ENCODE measurements at regions not wholly inside any gene's neighbourhood (a gene's known extent, or its start where the extent isn't known, plus 50 kb on each side); places are given as distances from the start of the nearest gene placed in this dataset.

DNA sequence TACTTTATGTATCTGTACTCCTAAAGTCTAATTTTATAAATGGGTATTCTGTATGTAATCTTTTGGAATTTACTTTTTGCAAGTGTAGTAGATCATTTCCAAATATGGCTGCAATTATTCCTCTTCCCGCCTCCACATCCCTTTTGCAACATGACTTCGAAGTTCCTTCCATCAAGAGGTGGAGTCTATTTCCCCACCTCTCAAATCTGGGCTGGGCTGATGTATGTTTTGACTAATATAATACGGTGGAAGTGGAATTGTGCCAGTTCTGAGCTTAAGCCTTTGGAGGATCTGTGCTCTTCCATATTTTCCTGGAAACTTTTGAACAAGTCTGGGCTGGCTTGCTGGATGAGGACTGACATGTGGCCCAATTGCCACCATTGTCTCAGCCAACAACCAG, 155.9 kb downstream of the FGF18 start:
- TF ChIP-seq TP53 (CRISPR knock-in tag; conservative IDR thresholded peaks at IDR 0.05) (no peak), TCF7L2 (IDR thresholded peaks at IDR 0.05; ENCODE audit: low read depth, low read length) (no peak), RNF2 (conservative IDR thresholded peaks at IDR 0.05; ENCODE audit: low read depth) (no peak)

All from HepG2 (cell line).